ENCODE measurements at regions not wholly inside any gene's neighbourhood (a gene's known extent, or its start where the extent isn't known, plus 50 kb on each side); places are given as distances from the start of the nearest gene placed in this dataset.

- DNase-seq (ENCODE audit: low read depth), result no peak
These were observed 52.1 kb downstream of the GSC start for GRCh38 chr14:94717808-94718207.

- no peak for DNase-seq (ENCODE audit: low read depth)
These were observed 52.9 kb downstream of the GSC start for GRCh38 chr14:94716976-94717375.

GRCh38 chr14:94713115-94713514 is 56.8 kb downstream of the GSC start:
- DNase-seq (ENCODE audit: low read depth), result no peak

GRCh38 chr14:94710731-94711130 is 59.2 kb downstream of the GSC start:
- DNase-seq (ENCODE audit: low read depth), result no peak

GRCh38 chr14:94707494-94707893 is 62.4 kb downstream of the GSC start:
- DNase-seq (ENCODE audit: low read depth), result no peak

- DNase-seq (ENCODE audit: low read depth), result no peak
These were observed 63.8 kb downstream of the GSC start for GRCh38 chr14:94706133-94706532.

- DNase-seq (ENCODE audit: low read depth), result no peak
These were observed 67.3 kb downstream of the GSC start for GRCh38 chr14:94702629-94703028.

GRCh38 chr14:94701861-94702370 is 68.0 kb downstream of the GSC start:
- DNase-seq (ENCODE audit: low read depth), result no peak

GRCh38 chr14:94700336-94700735 is 69.6 kb downstream of the GSC start:
- DNase-seq (ENCODE audit: low read depth), result no peak

GRCh38 chr14:94699831-94700230 is 70.1 kb downstream of the GSC start:
- DNase-seq (ENCODE audit: low read depth), result no peak

- no peak for DNase-seq (ENCODE audit: low read depth)
These were observed 71.9 kb downstream of the GSC start for GRCh38 chr14:94697773-94698556.

- no peak for DNase-seq (ENCODE audit: low read depth)
These were observed 73.4 kb downstream of the GSC start for GRCh38 chr14:94696518-94696917.

GRCh38 chr14:94695231-94695630 is 74.7 kb downstream of the GSC start:
- no peak for DNase-seq (ENCODE audit: low read depth)

- DNase-seq (ENCODE audit: low read depth), result no peak
These were observed 78.3 kb downstream of the GSC start for GRCh38 chr14:94691660-94692034.

- DNase-seq (ENCODE audit: low read depth), result no peak
These were observed 78.8 kb downstream of the GSC start for GRCh38 chr14:94690896-94691659.

- no peak for DNase-seq (ENCODE audit: low read depth)
These were observed 78.3 kb downstream of the SERPINA3 start for GRCh38 chr14:94690486-94690885.

GRCh38 chr14:94689985-94690400 is 77.8 kb downstream of the SERPINA3 start:
- DNase-seq (ENCODE audit: low read depth), result no peak

- DNase-seq (ENCODE audit: low read depth), result peak; percentile 27
These were observed 77.2 kb downstream of the SERPINA3 start for GRCh38 chr14:94689218-94689984.

- DNase-seq (ENCODE audit: low read depth), result no peak
These were observed 74.4 kb downstream of the SERPINA3 start for GRCh38 chr14:94686511-94687160.

- no peak for DNase-seq (ENCODE audit: low read depth)
These were observed 73.7 kb downstream of the SERPINA3 start for GRCh38 chr14:94685681-94686485.

- no peak for DNase-seq (ENCODE audit: low read depth)
These were observed 73.0 kb downstream of the SERPINA3 start for GRCh38 chr14:94685166-94685581.

All from stimulated activated CD8-positive, alpha-beta memory T cell treated with anti-CD3 and anti-CD28 coated beads, Interleukin-15, amount 100 ng/mL, for 1 hour (primary cell).